ENCODE measurements at regions not wholly inside any gene's neighbourhood (a gene's known extent, or its start where the extent isn't known, plus 50 kb on each side); places are given as distances from the start of the nearest gene placed in this dataset.
"Not testable (repeated sequence)": the region's sequence is repeated elsewhere in the genome, so short reads cannot be mapped to it uniquely, and the experiment has no call there.

GRCh38 chr14:29982171-29982570 is 54.5 kb upstream of the PRKD1 start:
- no peak for DNase-seq (ENCODE audit: low read depth in 2 of 2, low spot score in 1 of 2)

- no peak for DNase-seq (ENCODE audit: low read depth in 2 of 2, low spot score in 1 of 2)
Measured at GRCh38 chr14:29982993-29983392, 55.3 kb upstream of the PRKD1 start.

DNA sequence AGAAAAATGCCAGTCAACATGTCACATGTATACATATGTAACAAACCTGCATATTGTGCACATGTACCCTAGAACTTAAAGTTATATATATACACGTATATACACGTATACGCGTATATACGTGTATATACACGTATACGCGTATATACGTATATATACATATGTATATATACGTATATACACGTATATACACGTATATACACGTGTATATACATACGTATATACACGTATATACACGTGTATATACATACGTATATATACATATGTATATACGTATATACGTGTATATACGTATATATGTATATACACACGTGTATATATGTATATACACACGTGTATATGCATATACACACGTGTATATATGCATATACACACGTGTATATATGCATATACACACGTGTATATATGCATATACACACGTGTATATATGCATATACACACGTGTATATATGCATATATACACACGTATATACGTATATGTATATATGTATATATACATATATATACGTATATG is 62.8 kb upstream of the PRKD1 start:
- DNase-seq (ENCODE audit: low read depth in 2 of 2, low spot score in 1 of 2): not testable (repeated sequence)

DNA sequence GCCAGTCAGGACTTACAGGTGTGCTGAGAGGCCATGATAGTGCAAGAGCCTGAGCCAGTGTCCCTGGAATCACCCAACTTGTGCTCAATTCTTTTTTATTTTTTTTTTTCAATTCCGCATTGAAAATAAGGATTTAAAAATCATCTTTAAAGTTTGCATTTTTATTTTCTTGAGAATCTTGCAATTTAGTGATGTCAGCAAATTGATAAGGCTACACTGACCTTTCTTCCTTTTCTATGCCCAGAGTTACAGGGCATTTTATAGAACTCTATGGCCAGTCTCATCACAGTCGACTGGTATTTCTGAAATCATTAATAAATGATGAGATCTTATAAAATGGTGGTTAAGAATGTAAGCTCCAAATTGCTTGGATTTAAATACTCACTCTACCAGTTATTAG is 63.3 kb upstream of the PRKD1 start:
- no peak for DNase-seq (ENCODE audit: low read depth in 2 of 2, low spot score in 1 of 2)

GRCh38 chr14:29993143-29993542 is 65.5 kb upstream of the PRKD1 start:
- no peak for DNase-seq (ENCODE audit: low read depth in 2 of 2, low spot score in 1 of 2)

DNA sequence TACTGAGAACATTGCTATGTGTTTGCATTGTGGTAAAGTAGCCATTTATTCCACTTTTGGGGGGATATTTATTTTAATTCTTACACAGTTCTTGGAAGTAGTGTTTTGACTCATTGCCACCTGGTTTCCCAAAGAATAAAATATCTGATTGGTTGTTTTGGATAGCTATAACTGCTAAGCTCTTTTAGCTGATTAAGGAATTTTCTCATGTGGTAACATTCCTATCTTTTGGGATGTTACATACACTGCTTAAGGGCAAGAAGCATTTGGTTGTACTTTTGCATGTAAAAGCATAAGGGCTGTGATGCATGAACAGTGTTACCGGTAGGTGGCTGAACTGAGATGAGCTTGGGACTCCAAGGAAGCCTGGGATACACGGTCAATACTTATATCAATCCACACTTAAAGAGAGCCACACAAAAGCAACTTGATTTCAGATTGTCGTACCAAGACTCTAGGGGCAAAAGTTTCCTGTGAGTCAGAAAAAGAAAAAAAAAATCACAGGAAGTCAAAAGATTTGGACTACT is 71.4 kb upstream of the PRKD1 start:
- no peak for DNase-seq (ENCODE audit: low read depth in 2 of 2, low spot score in 1 of 2)

- no peak for DNase-seq (ENCODE audit: low read depth in 2 of 2, low spot score in 1 of 2)
Measured at GRCh38 chr14:30002859-30003258, 75.2 kb upstream of the PRKD1 start.

DNA sequence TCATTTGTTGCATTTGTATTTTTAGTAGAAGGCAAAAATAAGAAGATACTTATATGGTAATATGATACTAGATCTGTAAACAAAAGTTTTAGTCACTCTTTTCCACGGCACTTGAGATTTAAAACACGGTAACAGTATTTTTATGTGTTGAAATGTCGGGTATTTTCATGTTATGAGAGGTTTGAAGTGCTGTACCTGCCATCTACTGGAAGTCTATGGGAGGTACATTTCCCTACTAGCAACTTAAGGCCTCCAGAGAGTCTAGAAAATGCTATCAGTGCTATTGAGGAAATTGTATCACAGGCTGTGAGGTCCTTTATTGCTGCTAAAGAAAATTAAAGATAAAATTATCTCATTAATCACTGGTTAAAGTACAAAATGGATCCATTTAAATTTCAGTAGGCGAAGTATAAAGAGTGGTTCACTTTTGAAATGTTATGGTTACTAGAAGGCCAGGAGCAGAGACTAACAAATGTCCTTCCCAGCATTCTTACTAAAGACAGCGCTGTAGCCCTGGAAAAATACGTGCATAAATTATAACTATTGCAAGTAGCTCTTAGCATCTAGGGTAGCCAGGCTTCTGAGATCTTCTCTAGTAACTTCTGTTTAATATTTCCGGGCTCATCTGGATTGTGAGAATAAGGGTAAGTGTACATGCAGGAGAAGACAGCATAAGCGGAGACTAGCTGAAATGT is 77.6 kb upstream of the PRKD1 start:
- DNase-seq (ENCODE audit: low read depth in 2 of 2, low spot score in 1 of 2): no peak

GRCh38 chr14:30006695-30007094 is 79.0 kb upstream of the PRKD1 start:
- DNase-seq (ENCODE audit: low read depth in 2 of 2, low spot score in 1 of 2): no peak

DNA sequence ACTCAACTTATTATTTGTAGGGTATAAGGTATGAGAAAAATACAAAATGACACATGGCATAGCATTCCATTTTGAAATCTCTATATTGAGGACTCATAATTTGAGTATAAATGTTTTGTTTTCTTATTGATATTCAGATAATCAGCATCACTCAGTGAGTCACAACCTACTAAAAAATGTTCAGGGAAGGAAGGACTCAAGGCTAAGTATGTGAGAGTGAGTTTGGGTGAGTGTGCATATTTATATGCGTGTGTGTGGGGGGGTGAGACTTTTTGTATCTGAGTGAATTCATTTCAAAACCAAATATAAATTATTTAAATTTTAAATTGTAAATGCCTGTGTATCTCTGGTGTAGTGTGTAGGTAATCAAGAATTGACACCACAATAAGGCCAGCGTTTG is 87.8 kb upstream of the PRKD1 start:
- no peak for DNase-seq (ENCODE audit: low read depth in 2 of 2, low spot score in 1 of 2)

DNA sequence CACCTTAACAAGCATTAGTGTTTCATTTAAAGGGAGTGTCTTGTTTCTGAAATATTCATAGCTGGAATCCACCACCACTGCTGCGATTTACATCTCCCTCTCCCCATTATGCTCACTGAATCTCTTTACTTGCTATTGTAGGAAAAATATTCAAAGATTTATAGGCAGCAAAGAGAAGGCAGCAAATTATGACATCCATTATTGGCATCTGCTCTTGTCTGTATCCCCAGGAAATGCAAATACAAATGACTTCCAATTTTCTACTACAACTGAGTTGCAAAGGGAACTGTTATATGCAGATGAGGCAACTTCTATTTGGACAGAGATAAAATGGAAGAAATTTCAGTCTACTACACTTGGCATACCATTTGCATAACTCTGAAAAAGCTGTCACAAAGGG is 88.4 kb upstream of the PRKD1 start:
- no peak for DNase-seq (ENCODE audit: low read depth in 2 of 2, low spot score in 1 of 2)

- no peak for DNase-seq (ENCODE audit: low read depth in 2 of 2, low spot score in 1 of 2)
Measured at GRCh38 chr14:30017370-30017993, 89.8 kb upstream of the PRKD1 start.

DNA sequence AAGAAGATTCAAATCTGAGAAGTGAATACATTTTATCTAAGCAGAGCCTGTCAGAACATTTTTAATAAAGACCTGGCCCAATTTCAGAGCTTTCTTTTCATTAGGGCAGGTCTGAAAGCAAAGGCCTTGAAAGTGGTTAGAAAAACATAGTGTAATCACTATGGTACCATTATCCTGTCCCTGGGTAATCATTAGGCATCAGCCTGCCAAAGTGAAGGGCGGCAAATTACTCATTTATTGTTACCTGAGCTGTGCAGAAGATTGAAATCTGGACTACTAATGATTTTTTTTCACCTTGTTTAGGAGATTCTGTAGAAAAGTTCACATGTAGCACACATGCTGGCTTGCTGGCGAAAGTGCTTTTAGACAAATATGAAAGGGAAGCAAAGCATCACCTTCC is 92.6 kb upstream of the PRKD1 start:
- no peak for DNase-seq (ENCODE audit: low read depth in 2 of 2, low spot score in 1 of 2)

- DNase-seq (ENCODE audit: low read depth in 2 of 2, low spot score in 1 of 2): no peak
Measured at GRCh38 chr14:30020687-30021086, 93.0 kb upstream of the PRKD1 start.

- DNase-seq (ENCODE audit: low read depth in 2 of 2, low spot score in 1 of 2): not testable (repeated sequence)
Measured at GRCh38 chr14:30023350-30023749, 95.7 kb upstream of the PRKD1 start.

DNA sequence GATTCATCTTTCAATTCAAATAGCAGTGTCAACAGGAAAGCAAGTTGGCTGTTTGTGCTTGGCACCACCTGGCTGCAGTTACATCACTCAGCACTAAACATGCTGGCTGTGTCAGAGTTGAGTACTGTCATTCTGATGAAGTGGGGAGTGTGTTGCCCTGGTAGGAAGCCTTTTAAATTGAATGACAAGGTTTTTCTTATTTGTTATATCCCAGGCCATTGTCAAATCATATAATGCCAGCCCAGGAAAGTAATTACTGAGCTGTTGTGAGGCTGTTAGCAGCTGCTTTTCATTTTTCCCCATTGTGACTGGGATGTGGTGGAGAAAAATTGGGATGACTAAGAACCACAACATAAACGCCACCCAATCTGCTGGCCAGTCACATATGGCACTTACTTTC is 106.5 kb upstream of the PRKD1 start:
- DNase-seq (ENCODE audit: low read depth in 2 of 2, low spot score in 1 of 2): no peak

DNA sequence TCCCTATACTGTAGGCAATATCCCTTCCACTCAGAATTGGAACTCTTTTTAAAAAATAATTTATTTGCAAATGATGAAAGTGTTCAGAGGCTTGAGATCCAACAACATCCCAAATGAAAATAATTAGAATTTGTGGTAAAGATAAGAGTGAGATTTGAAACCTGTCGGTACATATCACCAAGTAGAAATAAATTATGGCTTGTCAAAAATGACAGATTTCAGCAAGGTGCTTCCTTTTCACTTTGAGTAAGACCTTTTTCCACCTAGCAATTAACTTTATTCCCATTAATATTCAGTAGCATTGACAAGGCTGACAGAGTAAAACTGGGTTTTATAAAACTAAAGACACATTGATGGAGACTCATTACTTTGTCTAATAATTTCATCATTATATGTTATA is 107.7 kb upstream of the PRKD1 start:
- DNase-seq (ENCODE audit: low read depth in 2 of 2, low spot score in 1 of 2): no peak

- DNase-seq (ENCODE audit: low read depth in 2 of 2, low spot score in 1 of 2): no peak
Measured at GRCh38 chr14:30045720-30046119, 118.1 kb upstream of the PRKD1 start.

DNA sequence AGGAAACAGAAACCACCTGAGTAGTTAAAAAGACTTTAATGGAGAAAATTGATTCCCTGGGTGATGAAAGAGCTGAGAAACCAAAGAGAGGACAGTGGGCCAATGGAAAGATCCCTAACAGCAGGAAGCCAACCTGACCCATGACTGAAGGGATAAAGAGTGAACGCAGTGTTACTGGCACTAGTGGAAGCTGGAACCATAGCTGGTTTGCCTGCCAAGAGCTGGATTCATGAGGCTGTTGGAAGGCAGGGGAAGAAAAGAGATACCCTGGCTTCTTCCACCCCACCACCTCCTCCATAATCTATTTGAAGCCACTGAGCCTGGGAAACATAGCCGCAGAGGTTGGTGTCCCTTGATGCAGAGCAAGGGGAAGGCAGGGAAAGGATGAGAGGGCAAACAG is 125.5 kb upstream of the PRKD1 start:
- no peak for DNase-seq (ENCODE audit: low read depth in 2 of 2, low spot score in 1 of 2)

GRCh38 chr14:30054201-30054600 is 126.6 kb upstream of the PRKD1 start:
- DNase-seq (ENCODE audit: low read depth in 2 of 2, low spot score in 1 of 2): no peak

DNA sequence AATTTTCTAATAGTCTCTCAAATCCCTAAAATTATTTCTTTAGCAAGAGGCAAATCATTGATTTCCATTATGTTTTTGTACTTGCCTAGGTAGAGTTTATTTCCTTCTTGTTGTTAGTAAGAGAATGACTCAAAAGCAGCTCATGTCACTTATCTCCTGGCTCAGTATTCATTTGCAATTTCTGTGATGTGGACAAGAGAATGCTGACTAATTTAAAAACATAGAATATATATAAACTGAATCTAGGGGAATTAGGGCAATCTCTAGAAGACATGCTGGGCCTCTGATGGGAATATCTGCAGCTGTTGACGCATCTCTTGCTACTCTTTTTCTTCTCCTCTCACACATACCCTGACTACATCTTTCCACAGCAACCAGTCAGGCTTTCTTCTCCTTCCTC is 130.8 kb upstream of the PRKD1 start:
- DNase-seq (ENCODE audit: low read depth in 2 of 2, low spot score in 1 of 2): no peak

GRCh38 chr14:30063746-30064145 is 136.1 kb upstream of the PRKD1 start:
- no peak for DNase-seq (ENCODE audit: low read depth in 2 of 2, low spot score in 1 of 2)

DNA sequence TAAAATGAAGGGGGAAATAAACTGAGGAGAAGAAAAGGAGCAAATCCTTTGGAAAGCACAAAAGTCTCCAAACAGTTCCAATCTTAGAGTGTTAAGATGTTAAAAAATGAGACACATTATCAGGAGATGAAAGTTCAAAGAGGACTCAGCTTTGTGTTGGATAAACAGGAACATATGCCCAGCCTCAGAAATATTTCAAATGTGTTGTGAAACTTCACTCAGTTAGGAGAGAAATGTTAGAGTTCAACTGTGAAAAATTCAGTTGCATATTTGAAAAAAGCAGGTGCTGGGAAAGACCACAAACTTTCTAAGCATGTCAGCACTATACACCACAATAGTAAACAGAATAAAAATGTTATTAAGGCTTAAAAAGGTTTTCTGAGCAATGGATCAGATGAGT is 136.8 kb upstream of the PRKD1 start:
- no peak for DNase-seq (ENCODE audit: low read depth in 2 of 2, low spot score in 1 of 2)

Data from stimulated activated CD8-positive, alpha-beta memory T cell treated with anti-CD3 and anti-CD28 coated beads, Interleukin-4, amount 100 ng/mL, for 4 hours (primary cell).